HCT116 (cell line): ENCODE measurements at regions not wholly inside any gene's neighbourhood (a gene's known extent, or its start where the extent isn't known, plus 50 kb on each side); places are given as distances from the start of the nearest gene placed in this dataset.

Source experiments
- POLR2A ChIP-seq: IDR thresholded peaks from 2 replicates; pipeline ENCODE4 v1.7.0; 2011; ENCODE audit warnings: borderline replicate concordance; ENCODE audit not compliant: insufficient read depth, insufficient read length; ENCODE audit errors: extremely low read depth
- SP1 ChIP-seq: IDR thresholded peaks from 2 replicates; pipeline ENCODE4 v1.6.1; 2012; ENCODE audit warnings: low read depth
- YY1 ChIP-seq: IDR thresholded peaks from 2 replicates; pipeline ENCODE4 v1.6.1; 2011; ENCODE audit warnings: low read length, low read depth, moderate library complexity, mild to moderate bottlenecking; ENCODE audit not compliant: insufficient replicate concordance; ENCODE audit errors: extremely low read depth
- TF ChIP-seq, protein P1 (sequence below), 3 experiments: fragments of 200-600 bp in 1 of 3; sonication (generic) in 1 of 3; IDR thresholded peaks in 2 of 3; conservative IDR thresholded peaks in 1 of 3; 2 replicates each; pipeline ENCODE4 v1.5.1; 2012 to 2017; ENCODE audit warnings: low read depth in 2 of 3, low read length in 2 of 3, antibody characterized with exemption in 1 of 3, borderline replicate concordance in 1 of 3, control low read depth in 1 of 3, mild to moderate bottlenecking in 1 of 3, mixed read lengths in 1 of 3, mixed run types in 1 of 3, moderate library complexity in 1 of 3; ENCODE audit not compliant: insufficient read depth in 1 of 3

DNA sequence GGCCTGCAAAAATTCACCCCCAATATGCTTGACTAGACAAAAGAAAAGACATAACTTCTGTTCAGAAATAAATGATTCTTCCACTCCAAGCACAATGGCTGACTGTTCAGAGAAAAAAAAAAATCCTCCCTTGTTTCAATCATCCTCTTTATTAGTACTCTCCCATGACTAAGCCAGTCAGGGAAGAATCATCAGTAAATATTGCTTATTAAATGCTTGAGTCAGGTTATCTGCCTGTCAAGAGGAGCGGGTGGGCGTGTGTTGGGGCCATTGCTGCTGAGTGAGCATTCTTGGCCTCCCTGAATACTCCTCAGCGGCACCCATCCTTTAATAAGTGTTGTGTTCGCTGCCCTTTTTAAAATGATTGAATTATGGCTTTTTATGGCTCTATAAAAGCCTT is 1334.8 kb upstream of the CELF4 start:
- TF ChIP-seq, protein P1, sequence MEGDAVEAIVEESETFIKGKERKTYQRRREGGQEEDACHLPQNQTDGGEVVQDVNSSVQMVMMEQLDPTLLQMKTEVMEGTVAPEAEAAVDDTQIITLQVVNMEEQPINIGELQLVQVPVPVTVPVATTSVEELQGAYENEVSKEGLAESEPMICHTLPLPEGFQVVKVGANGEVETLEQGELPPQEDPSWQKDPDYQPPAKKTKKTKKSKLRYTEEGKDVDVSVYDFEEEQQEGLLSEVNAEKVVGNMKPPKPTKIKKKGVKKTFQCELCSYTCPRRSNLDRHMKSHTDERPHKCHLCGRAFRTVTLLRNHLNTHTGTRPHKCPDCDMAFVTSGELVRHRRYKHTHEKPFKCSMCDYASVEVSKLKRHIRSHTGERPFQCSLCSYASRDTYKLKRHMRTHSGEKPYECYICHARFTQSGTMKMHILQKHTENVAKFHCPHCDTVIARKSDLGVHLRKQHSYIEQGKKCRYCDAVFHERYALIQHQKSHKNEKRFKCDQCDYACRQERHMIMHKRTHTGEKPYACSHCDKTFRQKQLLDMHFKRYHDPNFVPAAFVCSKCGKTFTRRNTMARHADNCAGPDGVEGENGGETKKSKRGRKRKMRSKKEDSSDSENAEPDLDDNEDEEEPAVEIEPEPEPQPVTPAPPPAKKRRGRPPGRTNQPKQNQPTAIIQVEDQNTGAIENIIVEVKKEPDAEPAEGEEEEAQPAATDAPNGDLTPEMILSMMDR (IDR thresholded peaks at IDR 0.05 in 2 of 3, conservative IDR thresholded peaks at IDR 0.05 in 1 of 3; ENCODE audit: borderline replicate concordance in 1 of 3, insufficient read depth in 1 of 3, low read depth in 2 of 3, low read length in 2 of 3), result no peak
- TF ChIP-seq YY1, result no peak
- no peak for TF ChIP-seq SP1
- no peak for TF ChIP-seq POLR2A
